Panc1 (cell line): ENCODE measurements at regions not wholly inside any gene's neighbourhood (a gene's known extent, or its start where the extent isn't known, plus 50 kb on each side); places are given as distances from the start of the nearest gene placed in this dataset.

ENCODE experiments used
- ATAC-seq: fragments of 200-7000 bp; cut with Tn5 transposase; 2 replicates; pipeline ENCODE4 v1.9.1; 2020; ENCODE audit warnings: mild to moderate bottlenecking, moderate library complexity
- BruUV-seq: library from RNA; stranded (reverse); fragments of 400-500 nt; replicated peaks from 2 replicates; lab custom pipeline; 2021; lab: Mats Ljungman, UMichigan
- CTCF ChIA-PET: fragments of 300-600 bp; sonication (Branson Sonifier 250); formaldehyde crosslinking; loops from one replicate; lab custom pipeline; 2022; ENCODE audit warnings: antibody characterized with exemption; lab: Charles Lee
- POLR2A ChIA-PET: fragments of 300-600 bp; sonication (Branson Sonifier 250); formaldehyde crosslinking; loops from one replicate; lab custom pipeline; 2022; ENCODE audit warnings: antibody characterized with exemption; lab: Charles Lee
- DNase-seq: peaks from one replicate; pipeline ENCODE4 v3.0.0-alpha.2; 2010; ENCODE audit warnings: low read depth, low spot score
- H3K27ac ChIP-seq: 2 replicates; pipeline ENCODE4 v1.5.1; 2011; ENCODE audit warnings: mild to moderate bottlenecking, low read length, inconsistent platforms
- H3K27me3 ChIP-seq: fragments of 200-500 bp; sonication (Bioruptor generic); 2 replicates; pipeline ENCODE4 v1.6.0; 2014; ENCODE audit warnings: low read length, inconsistent platforms; ENCODE audit not compliant: control insufficient read depth, insufficient read depth
- H3K36me3 ChIP-seq: fragments of 200-500 bp; sonication (Bioruptor generic); 2 replicates; pipeline ENCODE4 v1.5.1; 2014; ENCODE audit warnings: inconsistent platforms, mild to moderate bottlenecking, low read length, moderate library complexity; ENCODE audit not compliant: control insufficient read depth, insufficient read depth
- H3K4me1 ChIP-seq: 2 replicates; pipeline ENCODE4 v1.5.1; 2011; ENCODE audit warnings: inconsistent platforms, mild to moderate bottlenecking, low read length, moderate library complexity; ENCODE audit not compliant: control insufficient read depth, insufficient read depth
- H3K4me3 ChIP-seq, 2 experiments: 2 replicates each; pipeline ENCODE4 v1.5.1; 2011 to 2012; ENCODE audit warnings: low read depth in 2 of 2, low read length in 2 of 2, mild to moderate bottlenecking in 2 of 2, inconsistent platforms in 1 of 2, moderate library complexity in 1 of 2
- H3K9me3 ChIP-seq: fragments of 200-500 bp; sonication (Bioruptor generic); 2 replicates; pipeline ENCODE4 v1.5.1; 2014; ENCODE audit warnings: low read depth, mild to moderate bottlenecking, inconsistent platforms, low read length, moderate library complexity; ENCODE audit not compliant: control insufficient read depth, insufficient read depth
- CTCF ChIP-seq: fragments of 450-650 bp; IDR thresholded peaks from 2 replicates; pipeline ENCODE4 v1.5.1; 2017; ENCODE audit warnings: mild to moderate bottlenecking
- POLR2AphosphoS5 ChIP-seq: IDR thresholded peaks from 2 replicates; pipeline ENCODE4 v1.6.1; 2012; ENCODE audit warnings: mild to moderate bottlenecking, low read depth, low read length, moderate library complexity
- REST ChIP-seq, 2 experiments: IDR thresholded peaks; 2 replicates each; pipeline ENCODE4 v1.6.1; 2011 to 2012; ENCODE audit warnings: low read depth in 2 of 2, control low read depth in 1 of 2, low read length in 1 of 2, mild to moderate bottlenecking in 1 of 2, moderate library complexity in 1 of 2; ENCODE audit not compliant: insufficient read depth in 1 of 2
- SIN3A ChIP-seq: IDR thresholded peaks from 2 replicates; pipeline ENCODE4 v1.6.1; 2012; ENCODE audit warnings: low read depth, mild to moderate bottlenecking, low read length, moderate library complexity, borderline replicate concordance; ENCODE audit not compliant: insufficient read depth
- TCF7L2 ChIP-seq: IDR thresholded peaks from 2 replicates; pipeline ENCODE4 v1.6.1; 2011; ENCODE audit warnings: mild to moderate bottlenecking, low read depth, low read length, inconsistent platforms
- in situ Hi-C: cut with HindIII; loops from 2 replicates; pipeline ENCODE4 v1.10.0; 2016; ENCODE audit warnings: low sequenced_read_pairs, low pct_unique_long_range_greater_than_20kb
- intact Hi-C: fragments of 100-400 bp; cut with micrococcal nuclease; formaldehyde crosslinking; loops from one replicate; pipeline ENCODE4 v1.10.0; 2022; ENCODE audit not compliant: unreplicated experiment

GRCh38 chr4:126547352-126547751 is 1085.4 kb upstream of the INTU start:
- ChIA-PET CTCF (no interaction called here), POLR2A (no interaction called here)
- DNase-seq (no peak), ATAC-seq (no peak)
- H3K27ac ChIP-seq = no peak overlapping the region
- no TSS peak for BruUV-seq
- no peak overlapping the region for H3K4me3 ChIP-seq
- H3K4me1 ChIP-seq = no peaks in the 10 kb centered on the region
- H3K36me3 ChIP-seq = no peaks in the 10 kb centered on the region
- no peaks in the 10 kb centered on the region for H3K27me3 ChIP-seq
- in situ Hi-C loops (no loop called here), intact Hi-C loops (no loop called here)
- no peaks in the 10 kb centered on the region for H3K9me3 ChIP-seq
- TF ChIP-seq TCF7L2 (no peak), POLR2AphosphoS5 (no peak), SIN3A (no peak)

DNA sequence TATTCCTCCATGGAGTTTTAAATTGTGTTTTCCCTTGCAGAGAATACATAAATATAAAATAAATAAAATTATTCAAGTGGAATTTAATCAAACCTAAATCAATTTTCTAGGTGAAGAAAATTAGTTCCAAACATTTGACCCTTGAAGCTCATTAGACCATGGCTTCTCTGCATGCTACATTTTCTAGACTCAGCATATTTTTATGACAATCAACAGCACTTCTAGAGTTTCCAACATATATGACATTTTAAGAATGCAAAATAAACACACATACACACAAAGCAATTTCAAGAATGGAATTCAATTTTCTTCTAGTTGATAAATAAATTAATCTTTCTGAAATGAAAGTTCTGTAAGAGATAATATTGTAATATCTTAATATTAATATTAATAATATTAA is 1083.9 kb upstream of the INTU start:
- TF ChIP-seq REST (IDR thresholded peaks at IDR 0.05; ENCODE audit: insufficient read depth in 1 of 2, low read depth in 2 of 2, low read length in 1 of 2) (no peak), SIN3A (no peak), CTCF (no peak), POLR2AphosphoS5 (no peak), TCF7L2 (no peak)
- in situ Hi-C loops = no loop called here
- Histone ChIP-seq H3K27ac (no peak overlapping the region), H3K4me3 (no peak overlapping the region), H3K27me3 (no peaks in the 10 kb centered on the region), H3K36me3 (no peaks in the 10 kb centered on the region), H3K9me3 (no peaks in the 10 kb centered on the region), H3K4me1 (no peaks in the 10 kb centered on the region)
- ChIA-PET CTCF (no interaction called here), POLR2A (no interaction called here)
- ATAC-seq = no peak
- intact Hi-C loops = no loop called here
- BruUV-seq = no TSS peak
- no peak for DNase-seq

- no peaks in the 10 kb centered on the region for H3K4me1 ChIP-seq
- in situ Hi-C loops (no loop called here), intact Hi-C loops (no loop called here)
- ATAC-seq (no peak), DNase-seq (no peak)
- H3K4me3 ChIP-seq = no peak overlapping the region
- ChIA-PET POLR2A (no interaction called here), CTCF (no interaction called here)
- no peaks in the 10 kb centered on the region for H3K27me3 ChIP-seq
- no peak for TF ChIP-seq CTCF
- no peak for TF ChIP-seq TCF7L2
- TF ChIP-seq SIN3A = no peak
- no peak for TF ChIP-seq REST (IDR thresholded peaks at IDR 0.05; ENCODE audit: insufficient read depth in 1 of 2, low read depth in 2 of 2, low read length in 1 of 2)
- TF ChIP-seq POLR2AphosphoS5 = no peak
- no peak overlapping the region for H3K27ac ChIP-seq
- BruUV-seq = no TSS peak
- no peaks in the 10 kb centered on the region for H3K36me3 ChIP-seq
- no peaks in the 10 kb centered on the region for H3K9me3 ChIP-seq
Observed at GRCh38 chr4:126552321-126552720, 1080.4 kb upstream of the INTU start.
